Stimulated activated CD8-positive, alpha-beta memory T cell treated with anti-CD3 and anti-CD28 coated beads, Interleukin-4, amount 100 ng/mL, for 48 hours (primary cell): ENCODE measurements at regions not wholly inside any gene's neighbourhood (a gene's known extent, or its start where the extent isn't known, plus 50 kb on each side); places are given as distances from the start of the nearest gene placed in this dataset.

Experiments used
- DNase-seq: peaks from one replicate; pipeline ENCODE4 v3.0.0-alpha.2; 2020

GRCh38 chr15:92224843-92225242 is 168.8 kb upstream of the ST8SIA2 start:
- no peak for DNase-seq

GRCh38 chr15:92226020-92226612 is 167.6 kb upstream of the ST8SIA2 start:
- DNase-seq = no peak

- DNase-seq = no peak
Measured at GRCh38 chr15:92228830-92229229, 164.9 kb upstream of the ST8SIA2 start.

GRCh38 chr15:92231461-92231860 is 162.2 kb upstream of the ST8SIA2 start:
- no peak for DNase-seq

- DNase-seq = no peak
Measured at GRCh38 chr15:92232317-92232716, 161.4 kb upstream of the ST8SIA2 start.

GRCh38 chr15:92232876-92233275 is 160.8 kb upstream of the ST8SIA2 start:
- DNase-seq = no peak

- DNase-seq = no peak
Measured at GRCh38 chr15:92243227-92243626, 150.5 kb upstream of the ST8SIA2 start.

GRCh38 chr15:92244703-92245102 is 149.0 kb upstream of the ST8SIA2 start:
- DNase-seq = no peak

GRCh38 chr15:92247649-92248242 is 145.9 kb upstream of the ST8SIA2 start:
- DNase-seq = no peak

- DNase-seq = no peak
Measured at GRCh38 chr15:92266796-92267685, 126.6 kb upstream of the ST8SIA2 start.

GRCh38 chr15:92268900-92269299 is 124.8 kb upstream of the ST8SIA2 start:
- no peak for DNase-seq

- no peak for DNase-seq
Measured at GRCh38 chr15:92271179-92271578, 122.5 kb upstream of the ST8SIA2 start.

GRCh38 chr15:92272106-92272505 is 121.6 kb upstream of the ST8SIA2 start:
- DNase-seq = no peak

GRCh38 chr15:92273286-92273685 is 120.4 kb upstream of the ST8SIA2 start:
- no peak for DNase-seq

- DNase-seq = no peak
Measured at GRCh38 chr15:92273723-92274122, 120.0 kb upstream of the ST8SIA2 start.

GRCh38 chr15:92277776-92278175 is 115.9 kb upstream of the ST8SIA2 start:
- peak; percentile 25 for DNase-seq

- DNase-seq = no peak
Measured at GRCh38 chr15:92283813-92284212, 109.9 kb upstream of the ST8SIA2 start.

GRCh38 chr15:92288755-92289154 is 104.9 kb upstream of the ST8SIA2 start:
- DNase-seq = no peak

GRCh38 chr15:92289733-92290132 is 103.9 kb upstream of the ST8SIA2 start:
- no peak for DNase-seq

GRCh38 chr15:92290359-92290992 is 103.2 kb upstream of the ST8SIA2 start:
- DNase-seq = no peak

GRCh38 chr15:92291900-92292299 is 101.8 kb upstream of the ST8SIA2 start:
- DNase-seq = no peak

- DNase-seq = no peak
Measured at GRCh38 chr15:92294759-92295158, 98.9 kb upstream of the ST8SIA2 start.

- no peak for DNase-seq
Measured at GRCh38 chr15:92304223-92304975, 89.3 kb upstream of the ST8SIA2 start.
